ENCODE measurements at regions not wholly inside any gene's neighbourhood (a gene's known extent, or its start where the extent isn't known, plus 50 kb on each side); places are given as distances from the start of the nearest gene placed in this dataset.
A peak's percentile ranks its signal among the peaks of the same experiment; 100 is the strongest.

DNA sequence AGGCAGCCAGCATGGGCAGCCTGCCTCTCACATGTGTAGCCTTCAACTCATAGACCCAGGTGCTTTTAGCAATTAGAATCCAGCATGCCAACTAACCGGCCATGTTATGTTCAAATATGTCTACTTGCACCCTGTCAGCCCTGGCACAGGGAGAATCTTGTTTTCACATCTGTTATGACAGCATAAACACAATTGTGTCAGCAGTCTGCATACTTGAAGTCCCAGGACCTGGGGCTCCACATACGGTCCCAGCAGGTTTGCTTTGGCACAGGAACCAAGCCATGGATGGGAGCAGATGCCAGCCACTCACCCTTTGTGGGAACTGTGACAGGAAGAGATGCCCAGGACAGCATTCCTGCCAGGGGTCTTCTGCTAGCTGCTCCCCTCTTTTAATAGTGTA lies 67.2 kb upstream of the SYNDIG1 start:
- Histone ChIP-seq H3K9me3 (ENCODE audit: control insufficient read depth, low read length) (no peaks in the 10 kb centered on the region), H3K27ac (ENCODE audit: low read depth, low read length) (no peak overlapping the region), H3K4me1 (ENCODE audit: control insufficient read depth, insufficient read depth, low read length) (no peaks in the 10 kb centered on the region), H3K36me3 (ENCODE audit: control insufficient read depth, insufficient read depth, low read length) (no peaks in the 10 kb centered on the region), H3K27me3 (ENCODE audit: control insufficient read depth, insufficient read depth, low read length, poor library complexity, severe bottlenecking) (no peaks in the 10 kb centered on the region), H3K9ac (ENCODE audit: extremely low read depth, low read length, poor library complexity, severe bottlenecking) (no peak overlapping the region), H3K4me3 (ENCODE audit: low read length) (no peak overlapping the region)
- peaks cover 3% of the 10 kb centered on the region for H3K27me3 Mint-ChIP-seq (ENCODE audit: insufficient read depth)
- H3K36me3 Mint-ChIP-seq (ENCODE audit: low read depth): no peaks in the 10 kb centered on the region
- H3K4me1 Mint-ChIP-seq: no peaks in the 10 kb centered on the region
- H3K27ac Mint-ChIP-seq: no peak overlapping the region
- 87 to 100% methylated on average over 2 of the region's 2 CpGs for WGBS, 2 experiments (ENCODE audit: insufficient coverage in 1 of 2, insufficient read length in 1 of 2)
- TF ChIP-seq CTCF (conservative IDR thresholded peaks at IDR 0.05): no peak
- H3K4me3 Mint-ChIP-seq: no peak overlapping the region
- DNase-seq: no peak
- H3K9me3 Mint-ChIP-seq: peaks cover 10% of the 10 kb centered on the region

- Histone ChIP-seq H3K36me3 (ENCODE audit: control insufficient read depth, insufficient read depth, low read length) (no peaks in the 10 kb centered on the region), H3K9ac (ENCODE audit: extremely low read depth, low read length, poor library complexity, severe bottlenecking) (no peak overlapping the region), H3K9me3 (ENCODE audit: control insufficient read depth, low read length) (no peaks in the 10 kb centered on the region), H3K27me3 (ENCODE audit: control insufficient read depth, insufficient read depth, low read length, poor library complexity, severe bottlenecking) (no peaks in the 10 kb centered on the region), H3K4me3 (ENCODE audit: low read length) (no peak overlapping the region), H3K4me1 (ENCODE audit: control insufficient read depth, insufficient read depth, low read length) (no peaks in the 10 kb centered on the region), H3K27ac (ENCODE audit: low read depth, low read length) (no peak overlapping the region)
- peaks cover 14% of the 10 kb centered on the region for H3K9me3 Mint-ChIP-seq
- no peaks in the 10 kb centered on the region for H3K4me1 Mint-ChIP-seq
- H3K36me3 Mint-ChIP-seq (ENCODE audit: low read depth): no peaks in the 10 kb centered on the region
- no peak for DNase-seq
- no peak overlapping the region for H3K4me3 Mint-ChIP-seq
- H3K27me3 Mint-ChIP-seq (ENCODE audit: insufficient read depth): peaks cover 16% of the 10 kb centered on the region
- H3K27ac Mint-ChIP-seq: no peak overlapping the region
- WGBS, 2 experiments (ENCODE audit: insufficient coverage in 1 of 2, insufficient read length in 1 of 2): 74 to 83% methylated on average over 4 to 7 of the region's 7 CpGs
- no peak for TF ChIP-seq CTCF (conservative IDR thresholded peaks at IDR 0.05)
Measured at GRCh38 chr20:24395151-24395550, 74.3 kb upstream of the SYNDIG1 start.

DNA sequence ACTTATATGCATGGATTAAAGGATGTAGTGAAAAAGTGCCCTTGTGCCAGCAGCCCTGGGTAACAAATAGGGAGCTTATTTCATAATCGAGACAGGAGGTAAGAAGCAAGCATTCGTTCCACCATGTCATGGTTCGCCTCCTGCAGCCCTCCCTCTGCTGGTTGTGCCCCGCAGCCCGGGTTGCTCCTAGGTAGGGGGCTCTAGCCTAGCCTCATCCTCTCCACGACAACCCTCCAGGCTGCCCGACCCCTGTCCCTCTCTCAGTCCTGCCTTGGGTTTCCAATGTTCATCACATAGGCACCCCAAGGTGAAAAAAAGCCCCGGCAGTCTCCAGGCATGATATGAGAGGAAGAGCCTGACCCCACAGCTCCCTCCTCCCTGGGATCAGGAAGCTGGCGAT lies 75.5 kb upstream of the SYNDIG1 start:
- H3K27me3 ChIP-seq (ENCODE audit: control insufficient read depth, insufficient read depth, low read length, poor library complexity, severe bottlenecking): no peaks in the 10 kb centered on the region
- H3K4me3 ChIP-seq (ENCODE audit: low read length): no peak overlapping the region
- Mint-ChIP-seq H3K36me3 (ENCODE audit: low read depth) (no peaks in the 10 kb centered on the region), H3K27me3 (ENCODE audit: insufficient read depth) (peaks cover 16% of the 10 kb centered on the region), H3K4me3 (no peak overlapping the region), H3K9me3 (peaks cover 11% of the 10 kb centered on the region), H3K27ac (no peak overlapping the region), H3K4me1 (no peaks in the 10 kb centered on the region)
- H3K27ac ChIP-seq (ENCODE audit: low read depth, low read length): no peak overlapping the region
- H3K9ac ChIP-seq (ENCODE audit: extremely low read depth, low read length, poor library complexity, severe bottlenecking): no peak overlapping the region
- H3K36me3 ChIP-seq (ENCODE audit: control insufficient read depth, insufficient read depth, low read length): no peaks in the 10 kb centered on the region
- no peaks in the 10 kb centered on the region for H3K9me3 ChIP-seq (ENCODE audit: control insufficient read depth, low read length)
- WGBS, 2 experiments (ENCODE audit: insufficient coverage in 1 of 2, insufficient read length in 1 of 2): 84 to 100% methylated on average over 3 to 9 of the region's 9 CpGs
- no peaks in the 10 kb centered on the region for H3K4me1 ChIP-seq (ENCODE audit: control insufficient read depth, insufficient read depth, low read length)
- TF ChIP-seq CTCF (conservative IDR thresholded peaks at IDR 0.05): peak; percentile 49
- no peak for DNase-seq
